GM12878 (cell line): ENCODE measurements at regions not wholly inside any gene's neighbourhood (a gene's known extent, or its start where the extent isn't known, plus 50 kb on each side); places are given as distances from the start of the nearest gene placed in this dataset.

Source experiments
- ATAC-seq: fragments of 200-7000 bp; cut with Tn5 transposase; 3 replicates; pipeline ENCODE4 v1.9.1; 2020; ENCODE audit warnings: mild to moderate bottlenecking, moderate library complexity
- BruUV-seq: library from RNA; stranded (reverse); fragments of 400-500 nt; replicated peaks from 2 replicates; lab custom pipeline; 2021; lab: Mats Ljungman, UMichigan
- CTCF ChIA-PET: fragments of 300-600 bp; sonication (Branson Sonifier 250); formaldehyde crosslinking; extraction: SDS; loops from one replicate; lab custom pipeline; 2021; ENCODE audit warnings: inconsistent platforms; lab: Yijun Ruan, JAX
- POLR2A ChIA-PET: fragments of 350-600 bp; formaldehyde crosslinking; extraction: SDS; loops from one replicate; lab custom pipeline; 2021; ENCODE audit warnings: inconsistent platforms; lab: Charles Lee
- RAD21 ChIA-PET: fragments of 300-600 bp; sonication (Branson Sonifier 250); formaldehyde crosslinking; loops from one replicate; lab custom pipeline; 2023; ENCODE audit warnings: antibody characterized with exemption; ENCODE audit not compliant: unreplicated experiment; lab: Charles Lee
- SMC1A ChIA-PET: fragments of 300-600 bp; sonication (Branson Sonifier 250); formaldehyde crosslinking; loops from one replicate; lab custom pipeline; 2023; ENCODE audit not compliant: unreplicated experiment, uncharacterized antibody; lab: Charles Lee
- DNase-seq: peaks from one replicate; pipeline ENCODE4 v3.0.0-alpha.2; 2011; ENCODE audit warnings: low read depth, low spot score
- FAIRE-seq: peaks from 3 replicates; lab custom pipeline; 2011; peaks lifted over from hg19 to GRCh38; lab: Jason Lieb, UNC
- H2AFZ ChIP-seq: 2 replicates; pipeline ENCODE4 v1.6.0; 2011; ENCODE audit warnings: low read depth, low read length, control low read depth; ENCODE audit not compliant: control insufficient read depth
- H3K27ac ChIP-seq: 2 replicates; pipeline ENCODE4 v1.5.1; 2011; ENCODE audit warnings: control low read depth; ENCODE audit not compliant: control insufficient read depth, insufficient read depth
- H3K27me3 ChIP-seq, 2 experiments: replicated peaks in 1 of 2; 2 replicates each; pipeline versions ENCODE4 v1.6.0 to v1.6.1; 2011; ENCODE audit warnings: low read length in 1 of 2; ENCODE audit not compliant: control insufficient read depth in 2 of 2, insufficient read depth in 2 of 2
- H3K36me3 ChIP-seq, 2 experiments: 2 replicates each; pipeline ENCODE4 v1.5.1; 2011; ENCODE audit warnings: low read length in 1 of 2; ENCODE audit not compliant: control insufficient read depth in 2 of 2, insufficient read depth in 2 of 2
- H3K4me1 ChIP-seq: 2 replicates; pipeline ENCODE4 v1.6.1; 2011; ENCODE audit warnings: mild to moderate bottlenecking, low read length, moderate library complexity, mixed read lengths; ENCODE audit not compliant: control insufficient read depth, insufficient read depth
- H3K4me2 ChIP-seq: 2 replicates; pipeline ENCODE4 v1.6.0; 2011; ENCODE audit warnings: control low read depth; ENCODE audit not compliant: control insufficient read depth, insufficient read depth
- H3K4me3 ChIP-seq: fragments of 200-600 bp; sonication (generic); 2 replicates; pipeline ENCODE4 v1.5.1; 2016
- H3K79me2 ChIP-seq: 2 replicates; pipeline ENCODE4 v1.6.0; 2011; ENCODE audit warnings: low read length; ENCODE audit not compliant: control insufficient read depth, insufficient read depth
- H3K9ac ChIP-seq: 2 replicates; pipeline ENCODE4 v1.8.0; 2011; ENCODE audit warnings: low read length, control low read depth, mixed read lengths; ENCODE audit not compliant: control insufficient read depth, insufficient read depth
- H3K9me3 ChIP-seq: replicated peaks from 3 replicates; pipeline ENCODE4 v1.5.1; 2011; ENCODE audit warnings: mild to moderate bottlenecking, low read length; ENCODE audit not compliant: control insufficient read depth, insufficient read depth
- H4K20me1 ChIP-seq: 2 replicates; pipeline ENCODE4 v1.6.0; 2011; ENCODE audit not compliant: control insufficient read depth, insufficient read depth
- BHLHE40 ChIP-seq, 2 experiments: fragments of 450-650 bp in 1 of 2; IDR thresholded peaks; 2 replicates each; pipeline ENCODE4 v1.6.1; 2011 to 2017; ENCODE audit warnings: low read depth in 2 of 2, borderline replicate concordance in 1 of 2, improper control_type of control experiment in 1 of 2, low read length in 1 of 2, mild to moderate bottlenecking in 1 of 2
- IRF3 ChIP-seq: fragments of 450-650 bp; IDR thresholded peaks from 2 replicates; pipeline ENCODE4 v1.6.1; 2014; ENCODE audit warnings: mild to moderate bottlenecking
- SUZ12 ChIP-seq: fragments of 200-600 bp; sonication (generic); IDR thresholded peaks from one replicate; pipeline ENCODE4 v1.6.1; 2018; ENCODE audit warnings: antibody characterized with exemption, mild to moderate bottlenecking; ENCODE audit not compliant: unreplicated experiment
- ZNF592 ChIP-seq: fragments of 450-650 bp; IDR thresholded peaks from 2 replicates; pipeline ENCODE4 v1.6.1; 2017; ENCODE audit warnings: mild to moderate bottlenecking, moderate library complexity
- WGBS: methylation state at CpG from one replicate; pipeline ENCODE4 v1.1.6; 2016; ENCODE audit warnings: low lambda C conversion rate; ENCODE audit not compliant: insufficient replicate concordance, insufficient coverage; ENCODE audit errors: missing lambda C conversion rate; 5-methylcytosine and 5-hydroxymethylcytosine counted together
- in situ Hi-C: fragments of 300-500 bp; cut with MboI; formaldehyde crosslinking; loops from 9 replicates; pipeline ENCODE4 v1.14.3; 2018; ENCODE audit warnings: mixed read lengths
- intact Hi-C: fragments of 100-400 bp; cut with micrococcal nuclease; formaldehyde crosslinking; loops from one replicate; pipeline ENCODE4 v1.14.2; 2022; ENCODE audit not compliant: unreplicated experiment

- no peaks in the 10 kb centered on the region for H3K4me1 ChIP-seq
- no peak for ATAC-seq
- TF ChIP-seq BHLHE40 (IDR thresholded peaks at IDR 0.05; ENCODE audit: borderline replicate concordance in 1 of 2, low read depth in 2 of 2, low read length in 1 of 2) = no peak
- TF ChIP-seq SUZ12 = no peak
- no peak for TF ChIP-seq IRF3
- no peak for TF ChIP-seq ZNF592
- TF ChIP-seq, all 136 proteins: peak for 0
- no peak for DNase-seq
- no peak for FAIRE-seq
- in situ Hi-C loops (loop anchor here (10.0 kb wide), 1 partner anchor 62 kb away; no protein-coding TSS in a partner anchor), intact Hi-C loops (no loop called here)
- H3K27ac ChIP-seq = no peak overlapping the region
- H3K9me3 ChIP-seq = no peaks in the 10 kb centered on the region
- no TSS peak for BruUV-seq
- ChIA-PET CTCF (interaction anchor here (1.8 kb wide), 1 partner anchor 8 kb away, joined by 5 read pairs; no protein-coding TSS in a partner anchor), POLR2A (no interaction called here), RAD21 (no interaction called here), SMC1A (interaction anchor here (2.3 kb wide), 1 partner anchor 9 kb away, joined by 8 read pairs; no protein-coding TSS in a partner anchor)
- no peak overlapping the region for H2AFZ ChIP-seq
- no peak overlapping the region for H3K4me3 ChIP-seq
- H3K79me2 ChIP-seq = no peaks in the 10 kb centered on the region
- 0% methylated on average over 1 of the region's 1 CpG for WGBS
- no peaks in the 10 kb centered on the region for H4K20me1 ChIP-seq
- H3K9ac ChIP-seq = no peak overlapping the region
- no peaks in the 10 kb centered on the region; a peak in 2 of 4 replicates for H3K27me3 ChIP-seq
- H3K36me3 ChIP-seq = no peaks in the 10 kb centered on the region
- H3K4me2 ChIP-seq = no peak overlapping the region
Measured at GRCh38 chr9:38272710-38273109, 119.8 kb upstream of the ALDH1B1 start.
